ENCODE measurements at regions not wholly inside any gene's neighbourhood (a gene's known extent, or its start where the extent isn't known, plus 50 kb on each side); places are given as distances from the start of the nearest gene placed in this dataset.

- Histone ChIP-seq H3K4me2 (no peak overlapping the region), H3K4me3 (ENCODE audit: low read depth in 2 of 2, low read length in 1 of 2) (no peak overlapping the region), H3K27ac (ENCODE audit: low read depth in 2 of 2, low read length in 1 of 2) (peak overlapping the region in 1 of 2 experiments; percentile 5; a peak in 1 of 4 replicates), H3K9ac (no peak overlapping the region), H4K20me1 (ENCODE audit: insufficient read depth) (no peaks in the 10 kb centered on the region), H2AFZ (ENCODE audit: low read depth) (no peak overlapping the region), H3K36me3 (replicated peaks in 1 of 2; ENCODE audit: control insufficient read depth in 1 of 2, insufficient read depth in 2 of 2, low read length in 1 of 2) (no peaks in the 10 kb centered on the region), H3K4me1 (ENCODE audit: control insufficient read depth in 1 of 2, insufficient read depth in 2 of 2, low read depth in 1 of 2, low read length in 1 of 2) (peaks cover 0 to 19% of the 10 kb centered on the region in 2 experiments; a peak in 1 of 4 replicates), H3F3A (replicated peaks; ENCODE audit: insufficient read depth) (no peaks in the 10 kb centered on the region), H3K9me2 (no peaks in the 10 kb centered on the region), H3K27me3 (ENCODE audit: insufficient read depth) (no peaks in the 10 kb centered on the region), H3K79me2 (ENCODE audit: insufficient read depth) (no peaks in the 10 kb centered on the region), H3K9me3 (no peaks in the 10 kb centered on the region)
- ChIA-PET POLR2A (no interaction called here), CTCF (interaction anchor here (0.9 to 1.8 kb wide), 3 partner anchors 10 to 18 kb away, joined by 3 to 4 read pairs (median 4); no protein-coding TSS in a partner anchor)
- 89% methylated on average over 4 of the region's 4 CpGs for WGBS (ENCODE audit: low lambda C conversion rate)
- TF ChIP-seq RAD21 (IDR thresholded peaks at IDR 0.05; ENCODE audit: low read length) = 0 out of 2 replicates have a peak, but pooled peaks have one; percentile 2
- TF ChIP-seq, protein P1, sequence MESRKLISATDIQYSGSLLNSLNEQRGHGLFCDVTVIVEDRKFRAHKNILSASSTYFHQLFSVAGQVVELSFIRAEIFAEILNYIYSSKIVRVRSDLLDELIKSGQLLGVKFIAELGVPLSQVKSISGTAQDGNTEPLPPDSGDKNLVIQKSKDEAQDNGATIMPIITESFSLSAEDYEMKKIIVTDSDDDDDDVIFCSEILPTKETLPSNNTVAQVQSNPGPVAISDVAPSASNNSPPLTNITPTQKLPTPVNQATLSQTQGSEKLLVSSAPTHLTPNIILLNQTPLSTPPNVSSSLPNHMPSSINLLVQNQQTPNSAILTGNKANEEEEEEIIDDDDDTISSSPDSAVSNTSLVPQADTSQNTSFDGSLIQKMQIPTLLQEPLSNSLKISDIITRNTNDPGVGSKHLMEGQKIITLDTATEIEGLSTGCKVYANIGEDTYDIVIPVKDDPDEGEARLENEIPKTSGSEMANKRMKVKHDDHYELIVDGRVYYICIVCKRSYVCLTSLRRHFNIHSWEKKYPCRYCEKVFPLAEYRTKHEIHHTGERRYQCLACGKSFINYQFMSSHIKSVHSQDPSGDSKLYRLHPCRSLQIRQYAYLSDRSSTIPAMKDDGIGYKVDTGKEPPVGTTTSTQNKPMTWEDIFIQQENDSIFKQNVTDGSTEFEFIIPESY (IDR thresholded peaks at IDR 0.05; ENCODE audit: borderline replicate concordance, low read depth) = no peak
- DNase-seq = no peak
These were observed 144.5 kb downstream of the SEC61B start for GRCh38 chr9:99366621-99367020.

DNA sequence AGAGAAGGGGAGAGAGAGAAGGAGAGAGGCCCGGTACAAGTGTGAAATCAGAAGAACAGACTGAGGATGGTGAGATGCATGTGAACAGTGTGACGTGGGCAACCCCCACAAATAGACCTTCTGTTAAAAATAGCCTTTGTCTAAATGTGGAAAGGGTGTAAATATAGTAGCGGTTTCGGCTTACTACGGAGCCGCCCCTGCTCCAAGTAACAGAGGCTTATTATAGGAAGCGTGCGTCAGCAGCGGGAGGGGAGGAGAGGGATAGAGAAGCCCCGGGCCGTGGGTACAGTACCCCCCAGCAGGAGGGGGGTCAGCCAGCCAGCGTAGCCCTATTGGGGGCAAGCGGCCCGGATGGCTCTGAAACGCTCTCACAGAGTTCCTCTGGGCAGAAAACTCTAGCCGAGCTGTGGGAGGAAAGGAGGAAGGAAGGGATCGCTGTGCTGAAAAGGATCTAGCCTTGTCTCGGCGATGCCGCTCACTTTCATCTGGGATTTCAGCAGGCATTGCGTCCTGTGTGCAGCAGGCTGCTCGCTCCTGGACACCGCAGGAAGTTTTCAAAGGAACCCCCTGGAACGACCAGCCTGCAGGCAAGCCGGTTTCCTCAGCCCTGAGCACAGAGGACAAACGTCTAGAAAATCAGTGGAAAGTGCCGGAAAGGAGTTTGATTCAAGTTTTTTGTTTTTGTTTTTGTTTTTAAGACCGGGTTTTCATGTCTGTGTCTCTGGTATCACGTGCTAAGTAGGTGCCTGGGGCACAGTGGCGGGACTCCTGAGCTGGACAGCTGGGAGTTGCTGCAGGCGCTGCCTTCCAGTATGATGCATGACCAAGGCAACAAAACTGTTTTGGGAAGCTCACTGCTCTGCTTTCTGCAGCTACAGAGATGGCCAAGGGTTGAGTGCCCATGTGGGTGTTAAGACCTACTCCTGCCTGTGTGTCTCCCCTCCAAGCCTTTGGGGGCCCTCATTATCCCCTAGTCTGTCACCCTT lies 146.6 kb downstream of the SEC61B start:
- Histone ChIP-seq H3K9me3 (no peaks in the 10 kb centered on the region), H3K27ac (ENCODE audit: low read depth in 2 of 2, low read length in 1 of 2) (no peak overlapping the region), H3K4me3 (ENCODE audit: low read depth in 2 of 2, low read length in 1 of 2) (no peak overlapping the region), H4K20me1 (ENCODE audit: insufficient read depth) (no peaks in the 10 kb centered on the region), H3K27me3 (ENCODE audit: insufficient read depth) (no peaks in the 10 kb centered on the region), H3K4me2 (no peak overlapping the region), H3F3A (replicated peaks; ENCODE audit: insufficient read depth) (no peaks in the 10 kb centered on the region), H3K36me3 (replicated peaks in 1 of 2; ENCODE audit: control insufficient read depth in 1 of 2, insufficient read depth in 2 of 2, low read length in 1 of 2) (no peaks in the 10 kb centered on the region), H2AFZ (ENCODE audit: low read depth) (no peak overlapping the region), H3K4me1 (ENCODE audit: control insufficient read depth in 1 of 2, insufficient read depth in 2 of 2, low read depth in 1 of 2, low read length in 1 of 2) (peaks cover 0 to 19% of the 10 kb centered on the region in 2 experiments; a peak in 1 of 4 replicates), H3K9me2 (no peaks in the 10 kb centered on the region), H3K79me2 (ENCODE audit: insufficient read depth) (no peaks in the 10 kb centered on the region), H3K9ac (no peak overlapping the region)
- 81% methylated on average over 30 of the region's 31 CpGs for WGBS (ENCODE audit: low lambda C conversion rate)
- no peak for TF ChIP-seq NFIC (IDR thresholded peaks at IDR 0.05; ENCODE audit: borderline replicate concordance)
- no peak for TF ChIP-seq RXRA (IDR thresholded peaks at IDR 0.05; ENCODE audit: borderline replicate concordance, low read depth)
- no peak for DNase-seq
- POLR2A ChIA-PET = no interaction called here
- CTCF ChIA-PET = no interaction called here

GRCh38 chr9:99369327-99369722 lies 147.2 kb downstream of the SEC61B start:
- 92% methylated on average over 9 of the region's 9 CpGs for WGBS (ENCODE audit: low lambda C conversion rate)
- no peak overlapping the region for H3K9ac ChIP-seq
- no peak overlapping the region for H3K4me3 ChIP-seq (ENCODE audit: low read depth in 2 of 2, low read length in 1 of 2)
- POLR2A ChIA-PET = no interaction called here
- H3K4me1 ChIP-seq (ENCODE audit: control insufficient read depth in 1 of 2, insufficient read depth in 2 of 2, low read depth in 1 of 2, low read length in 1 of 2) = peaks cover 0 to 19% of the 10 kb centered on the region in 2 experiments; a peak in 1 of 4 replicates
- H3K79me2 ChIP-seq (ENCODE audit: insufficient read depth) = no peaks in the 10 kb centered on the region
- no peaks in the 10 kb centered on the region for H4K20me1 ChIP-seq (ENCODE audit: insufficient read depth)
- no peak overlapping the region for H3K4me2 ChIP-seq
- DNase-seq = no peak
- H3K9me2 ChIP-seq = no peaks in the 10 kb centered on the region
- no peak for TF ChIP-seq RCOR1 (IDR thresholded peaks at IDR 0.05; ENCODE audit: low read length)
- TF ChIP-seq JUND (IDR thresholded peaks at IDR 0.05) = no peak
- no peak for TF ChIP-seq FOXM1 (IDR thresholded peaks at IDR 0.05; ENCODE audit: low read depth)
- TF ChIP-seq SIN3A (IDR thresholded peaks at IDR 0.05; ENCODE audit: borderline replicate concordance, low read depth, low read length) = no peak
- no peak for TF ChIP-seq GATA2 (CRISPR knock-in tag; IDR thresholded peaks at IDR 0.05)
- TF ChIP-seq, protein P1 (IDR thresholded peaks at IDR 0.05; ENCODE audit: borderline replicate concordance, low read depth) = no peak
- no peak for TF ChIP-seq MXI1 (IDR thresholded peaks at IDR 0.05; ENCODE audit: low read depth, low read length)
- TF ChIP-seq FOXJ3 (CRISPR knock-in tag; IDR thresholded peaks at IDR 0.05) = no peak
- TF ChIP-seq, protein P2, sequence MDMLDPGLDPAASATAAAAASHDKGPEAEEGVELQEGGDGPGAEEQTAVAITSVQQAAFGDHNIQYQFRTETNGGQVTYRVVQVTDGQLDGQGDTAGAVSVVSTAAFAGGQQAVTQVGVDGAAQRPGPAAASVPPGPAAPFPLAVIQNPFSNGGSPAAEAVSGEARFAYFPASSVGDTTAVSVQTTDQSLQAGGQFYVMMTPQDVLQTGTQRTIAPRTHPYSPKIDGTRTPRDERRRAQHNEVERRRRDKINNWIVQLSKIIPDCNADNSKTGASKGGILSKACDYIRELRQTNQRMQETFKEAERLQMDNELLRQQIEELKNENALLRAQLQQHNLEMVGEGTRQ (IDR thresholded peaks at IDR 0.05; ENCODE audit: borderline replicate concordance, low read depth, low read length) = no peak
- H3K9me3 ChIP-seq = no peaks in the 10 kb centered on the region
- CTCF ChIA-PET = no interaction called here
- H3K36me3 ChIP-seq (replicated peaks in 1 of 2; ENCODE audit: control insufficient read depth in 1 of 2, insufficient read depth in 2 of 2, low read length in 1 of 2) = no peaks in the 10 kb centered on the region
- H3F3A ChIP-seq (replicated peaks; ENCODE audit: insufficient read depth) = no peaks in the 10 kb centered on the region
- H3K27me3 ChIP-seq (ENCODE audit: insufficient read depth) = no peaks in the 10 kb centered on the region
- no peak overlapping the region for H2AFZ ChIP-seq (ENCODE audit: low read depth)
- no peak overlapping the region for H3K27ac ChIP-seq (ENCODE audit: low read depth in 2 of 2, low read length in 1 of 2)
